B cell (primary cell): ENCODE measurements at regions not wholly inside any gene's neighbourhood (a gene's known extent, or its start where the extent isn't known, plus 50 kb on each side); places are given as distances from the start of the nearest gene placed in this dataset.
"Not testable (repeated sequence)": the region's sequence is repeated elsewhere in the genome, so short reads cannot be mapped to it uniquely, and the experiment has no call there.

Source experiments
- ATAC-seq: fragments of 200-7000 bp; cut with Tn5 transposase; one replicate; pipeline ENCODE4 v1.10.0; 2021; ENCODE audit warnings: low read depth, mild to moderate bottlenecking, moderate number of reproducible peaks, moderate library complexity
- CTCF ChIA-PET: fragments of 350-600 bp; sonication (Branson Sonifier 250); formaldehyde crosslinking; loops from one replicate; lab custom pipeline; 2021; ENCODE audit warnings: antibody characterized with exemption, inconsistent platforms; lab: Charles Lee
- POLR2A ChIA-PET: fragments of 350-600 bp; sonication (Branson Sonifier 250); formaldehyde crosslinking; loops from one replicate; lab custom pipeline; 2021; ENCODE audit warnings: antibody characterized with exemption; lab: Charles Lee
- DNase-seq: peaks from one replicate; pipeline ENCODE4 v3.0.0; 2013
- H2AFZ ChIP-seq: 2 replicates; pipeline ENCODE4 v1.6.1; 2012; ENCODE audit warnings: mild to moderate bottlenecking, low read depth, low read length; ENCODE audit not compliant: insufficient read depth, poor library complexity, severe bottlenecking
- H3K27ac ChIP-seq, 2 donors: 1 replicate in 1 of 2; 2 replicates in 1 of 2; pipeline ENCODE4 v1.5.1; 2012 to 2013; ENCODE audit warnings: low read length in 2 of 2, mild to moderate bottlenecking in 2 of 2, moderate library complexity in 1 of 2
- H3K27me3 ChIP-seq, 4 experiments: fragments of 200-600 bp in 1 of 4; sonication (generic) in 1 of 4; replicated peaks in 1 of 4; 1 replicate in 2 of 4; 2 replicates in 2 of 4; pipeline versions ENCODE4 v1.6.1 to v1.7.0; 2013 to 2016; ENCODE audit warnings: low read length in 3 of 4, mild to moderate bottlenecking in 2 of 4, mixed read lengths in 1 of 4, moderate library complexity in 1 of 4; ENCODE audit not compliant: insufficient read depth in 4 of 4, control insufficient read depth in 3 of 4; ENCODE audit errors: control extremely low read depth in 1 of 4
- H3K36me3 ChIP-seq, 2 experiments: replicated peaks in 1 of 2; 1 replicate in 1 of 2; 2 replicates in 1 of 2; pipeline versions ENCODE4 v1.6.1 to v1.7.1; 2013; ENCODE audit warnings: low read length in 1 of 2; ENCODE audit not compliant: insufficient read depth in 2 of 2, control insufficient read depth in 1 of 2; ENCODE audit errors: control extremely low read depth in 1 of 2, extremely low read depth in 1 of 2
- H3K4me1 ChIP-seq, 2 donors: fragments of 200-600 bp in 1 of 2; sonication (generic) in 1 of 2; 1 replicate in 1 of 2; 2 replicates in 1 of 2; pipeline versions ENCODE4 v1.5.1 to v1.6.1; 2013 to 2017; ENCODE audit warnings: low read length in 2 of 2; ENCODE audit not compliant: control insufficient read depth in 2 of 2, insufficient read depth in 2 of 2
- H3K4me2 ChIP-seq: replicated peaks from 2 replicates; pipeline ENCODE3; 2012; ENCODE audit warnings: mild to moderate bottlenecking, low read depth, low read length; ENCODE audit not compliant: poor library complexity, severe bottlenecking
- H3K4me3 ChIP-seq, 5 experiments: fragments of 200-600 bp in 1 of 5; sonication (generic) in 1 of 5; 1 replicate in 3 of 5; 2 replicates in 2 of 5; pipeline versions ENCODE4 v1.5.1 to v1.7.0; 2011 to 2016; ENCODE audit warnings: low read length in 4 of 5, mild to moderate bottlenecking in 4 of 5, low read depth in 2 of 5, control low read depth in 1 of 5, moderate library complexity in 1 of 5; ENCODE audit not compliant: insufficient read depth in 1 of 5; ENCODE audit errors: control extremely low read depth in 1 of 5, extremely low read depth in 1 of 5
- H3K79me2 ChIP-seq: fragments of 200-600 bp; sonication (generic); one replicate; pipeline ENCODE4 v1.6.0; 2016; ENCODE audit warnings: low read length; ENCODE audit not compliant: control insufficient read depth, insufficient read depth
- H3K9ac ChIP-seq: fragments of 200-600 bp; sonication (generic); 2 replicates; pipeline ENCODE4 v1.6.1; 2017; ENCODE audit warnings: mild to moderate bottlenecking, low read length, moderate library complexity
- H3K9me3 ChIP-seq, 3 donors: one replicate each; pipeline versions ENCODE4 v1.6.1 to v1.7.1; 2013; ENCODE audit warnings: low read length in 2 of 3; ENCODE audit not compliant: control insufficient read depth in 2 of 3, insufficient read depth in 1 of 3; ENCODE audit errors: control extremely low read depth in 1 of 3
- H4K20me1 ChIP-seq: 2 replicates; pipeline ENCODE4 v1.6.0; 2012; ENCODE audit warnings: mild to moderate bottlenecking, low read length; ENCODE audit not compliant: insufficient read depth, control insufficient read depth, poor library complexity, severe bottlenecking
- H3K27ac Mint-ChIP-seq: one replicate; pipeline ENCODE4 v1.8.0; 2021; ENCODE audit warnings: mixed read lengths
- H3K27me3 Mint-ChIP-seq: one replicate; pipeline ENCODE4 v1.8.0; 2021; ENCODE audit warnings: mixed read lengths
- H3K4me1 Mint-ChIP-seq: one replicate; pipeline ENCODE4 v1.8.0; 2021; ENCODE audit warnings: mixed read lengths
- H3K4me3 Mint-ChIP-seq: one replicate; pipeline ENCODE4 v1.8.0; 2021; ENCODE audit warnings: mixed read lengths
- H3K9me3 Mint-ChIP-seq: one replicate; pipeline ENCODE4 v1.8.0; 2022; ENCODE audit warnings: mixed read lengths; ENCODE audit not compliant: insufficient read depth
- EZH2 ChIP-seq: IDR thresholded peaks from 2 replicates; pipeline ENCODE4 v1.6.1; 2012; ENCODE audit warnings: borderline replicate concordance, low read depth, mild to moderate bottlenecking, moderate library complexity, low read length; ENCODE audit not compliant: insufficient read depth, poor library complexity, severe bottlenecking
- WGBS: methylation state at CpG from one replicate; pipeline ENCODE4 v1.1.5; 2013; ENCODE audit warnings: missing lambda C conversion rate; ENCODE audit not compliant: insufficient coverage; 5-methylcytosine and 5-hydroxymethylcytosine counted together
- intact Hi-C: fragments of 100-400 bp; cut with micrococcal nuclease; formaldehyde crosslinking; loops from one replicate; pipeline ENCODE4 v1.10.0; 2022
- TF ChIP-seq, protein P1 (sequence below): fragments of 200-600 bp; IDR thresholded peaks from one replicate; pipeline ENCODE4 v1.8.0; 2022; ENCODE audit warnings: antibody characterized with exemption, mild to moderate bottlenecking

DNA sequence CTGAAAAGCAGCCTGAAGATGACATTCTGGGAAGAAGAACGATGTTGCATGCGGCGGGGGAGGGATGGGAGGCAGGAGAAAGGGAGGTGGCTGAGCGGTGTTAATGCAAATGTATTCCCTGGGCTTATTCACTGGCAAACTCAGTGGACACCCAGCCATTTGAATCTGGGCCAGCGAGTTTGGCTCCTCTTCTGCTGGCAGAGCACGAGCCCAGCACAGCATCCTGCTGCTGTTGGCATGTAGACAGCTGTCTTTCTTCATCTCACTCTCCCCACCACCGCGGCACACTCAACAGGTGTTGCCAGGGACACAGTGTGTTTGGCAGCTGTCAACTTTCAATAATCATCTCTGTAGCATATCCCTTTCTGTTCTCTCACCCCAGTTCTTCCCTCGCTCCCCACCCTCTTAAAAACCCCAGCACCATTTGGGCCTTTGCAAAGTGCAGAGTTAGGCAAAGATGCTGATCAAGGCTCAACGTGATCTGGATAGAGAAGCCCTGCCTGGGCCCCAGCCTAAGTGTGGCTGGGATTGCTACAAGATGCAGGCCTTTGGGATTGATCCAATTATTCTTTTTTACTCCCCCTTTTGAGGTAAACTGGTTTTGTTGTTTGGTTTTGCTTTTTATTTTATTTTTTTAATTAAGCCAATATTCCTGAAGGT, 131.9 kb downstream of the EXOC5 start:
- Histone ChIP-seq H3K79me2 (no peaks in the 10 kb centered on the region), H3K27ac (no peak overlapping the region), H3K4me3 (no peak overlapping the region), H2AFZ (no peak overlapping the region), H4K20me1 (no peaks in the 10 kb centered on the region), H3K9ac (no peak overlapping the region), H3K9me3 (peaks cover 0 to 4% (median 3%) of the 10 kb centered on the region in 3 donors), H3K4me1 (no peaks in the 10 kb centered on the region), H3K4me2 (no peak overlapping the region), H3K36me3 (no peaks in the 10 kb centered on the region), H3K27me3 (peaks cover 0 to under 1% (median 0%) of the 10 kb centered on the region in 4 experiments)
- peaks cover 10% of the 10 kb centered on the region for H3K27me3 Mint-ChIP-seq
- intact Hi-C loops = no loop called here
- ATAC-seq (no peak), DNase-seq (no peak)
- H3K4me3 Mint-ChIP-seq = no peak overlapping the region
- no peak for TF ChIP-seq EZH2
- TF ChIP-seq, protein P1, sequence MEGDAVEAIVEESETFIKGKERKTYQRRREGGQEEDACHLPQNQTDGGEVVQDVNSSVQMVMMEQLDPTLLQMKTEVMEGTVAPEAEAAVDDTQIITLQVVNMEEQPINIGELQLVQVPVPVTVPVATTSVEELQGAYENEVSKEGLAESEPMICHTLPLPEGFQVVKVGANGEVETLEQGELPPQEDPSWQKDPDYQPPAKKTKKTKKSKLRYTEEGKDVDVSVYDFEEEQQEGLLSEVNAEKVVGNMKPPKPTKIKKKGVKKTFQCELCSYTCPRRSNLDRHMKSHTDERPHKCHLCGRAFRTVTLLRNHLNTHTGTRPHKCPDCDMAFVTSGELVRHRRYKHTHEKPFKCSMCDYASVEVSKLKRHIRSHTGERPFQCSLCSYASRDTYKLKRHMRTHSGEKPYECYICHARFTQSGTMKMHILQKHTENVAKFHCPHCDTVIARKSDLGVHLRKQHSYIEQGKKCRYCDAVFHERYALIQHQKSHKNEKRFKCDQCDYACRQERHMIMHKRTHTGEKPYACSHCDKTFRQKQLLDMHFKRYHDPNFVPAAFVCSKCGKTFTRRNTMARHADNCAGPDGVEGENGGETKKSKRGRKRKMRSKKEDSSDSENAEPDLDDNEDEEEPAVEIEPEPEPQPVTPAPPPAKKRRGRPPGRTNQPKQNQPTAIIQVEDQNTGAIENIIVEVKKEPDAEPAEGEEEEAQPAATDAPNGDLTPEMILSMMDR = no peak
- no peaks in the 10 kb centered on the region for H3K4me1 Mint-ChIP-seq
- ChIA-PET POLR2A (interaction anchor here (0.8 kb wide), 1 partner anchor 34 kb away, joined by 6 read pairs; no protein-coding TSS in a partner anchor), CTCF (no interaction called here)
- WGBS = 65% methylated on average over 9 of the region's 10 CpGs
- H3K27ac Mint-ChIP-seq = no peak overlapping the region
- H3K9me3 Mint-ChIP-seq = no peaks in the 10 kb centered on the region

DNA sequence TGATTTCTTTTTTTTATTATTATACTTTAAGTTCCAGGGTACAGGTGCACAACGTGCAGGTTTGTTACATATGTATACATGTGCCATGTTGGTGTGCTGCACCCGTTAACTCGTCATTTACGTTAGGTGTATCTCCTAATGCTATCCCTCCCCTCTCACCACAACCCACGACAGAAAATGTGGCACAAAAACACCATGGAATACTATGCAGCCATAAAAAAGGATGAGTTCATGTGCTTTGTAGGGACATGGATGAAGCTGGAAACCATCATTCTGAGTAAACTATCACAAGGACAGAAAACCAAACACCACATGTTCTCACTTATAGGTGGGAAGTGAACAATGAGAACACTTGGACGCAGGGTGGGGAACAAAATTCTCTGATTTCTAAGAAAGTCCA, 140.9 kb downstream of the EXOC5 start:
- H3K9ac ChIP-seq, intact Hi-C loops, H3K27ac ChIP-seq, H3K27me3 ChIP-seq, H3K36me3 ChIP-seq, H2AFZ ChIP-seq, H3K4me1 ChIP-seq, H3K4me3 Mint-ChIP-seq, H3K9me3 ChIP-seq, H3K4me1 Mint-ChIP-seq, H3K79me2 ChIP-seq, ATAC-seq, H4K20me1 ChIP-seq, CTCF ChIA-PET, DNase-seq, H3K4me3 ChIP-seq, H3K27ac Mint-ChIP-seq, H3K9me3 Mint-ChIP-seq, H3K4me2 ChIP-seq, POLR2A ChIA-PET: not testable (repeated sequence)
- peaks cover 13% of the 10 kb centered on the region for H3K27me3 Mint-ChIP-seq
- no CpG with 5 or more reads among the region's 6 CpGs for WGBS
